OCI-LY1 (cell line): ENCODE measurements at regions not wholly inside any gene's neighbourhood (a gene's known extent, or its start where the extent isn't known, plus 50 kb on each side); places are given as distances from the start of the nearest gene placed in this dataset.

ENCODE experiments used
- H2AFZ ChIP-seq: fragments of 200-600 bp; sonication (generic), shearing (Covaris generic); 2 replicates; pipeline ENCODE4 v1.6.0; 2014; ENCODE audit warnings: antibody characterized with exemption, mild to moderate bottlenecking, low read length
- H3F3A ChIP-seq: fragments of 200-600 bp; sonication (generic), shearing (Covaris generic); 2 replicates; pipeline ENCODE4 v1.6.0; 2014; ENCODE audit warnings: mild to moderate bottlenecking, antibody characterized with exemption, low read length, moderate library complexity; ENCODE audit not compliant: insufficient read depth
- H3K27ac ChIP-seq: fragments of 200-600 bp; sonication (generic); 2 replicates; pipeline ENCODE4 v1.5.1; 2014; ENCODE audit warnings: low read length, mixed run types, mild to moderate bottlenecking, low read depth; ENCODE audit not compliant: poor library complexity, severe bottlenecking
- H3K27me3 ChIP-seq: fragments of 200-600 bp; sonication (generic); 2 replicates; pipeline ENCODE4 v1.6.0; 2014; ENCODE audit warnings: antibody characterized with exemption, mild to moderate bottlenecking, low read length, moderate library complexity; ENCODE audit not compliant: insufficient read depth
- H3K36me3 ChIP-seq: fragments of 200-600 bp; sonication (generic); 2 replicates; pipeline ENCODE4 v1.6.1; 2014; ENCODE audit warnings: mild to moderate bottlenecking, antibody characterized with exemption, low read length, moderate library complexity, mixed read lengths; ENCODE audit not compliant: insufficient read depth
- H3K4me1 ChIP-seq: fragments of 200-600 bp; sonication (generic); 2 replicates; pipeline ENCODE4 v1.5.1; 2014; ENCODE audit warnings: mild to moderate bottlenecking, low read length, moderate library complexity; ENCODE audit not compliant: insufficient read depth, severe bottlenecking
- H3K4me2 ChIP-seq: fragments of 200-600 bp; sonication (generic), shearing (Covaris generic); 2 replicates; pipeline ENCODE4 v1.6.1; 2014; ENCODE audit warnings: low read length
- H3K4me3 ChIP-seq: fragments of 200-600 bp; sonication (generic); 2 replicates; pipeline ENCODE4 v1.5.1; 2014; ENCODE audit warnings: low read length, low read depth, mild to moderate bottlenecking, mixed read lengths; ENCODE audit not compliant: poor library complexity, severe bottlenecking
- H3K79me2 ChIP-seq: fragments of 200-600 bp; shearing (Covaris generic); 2 replicates; pipeline ENCODE4 v1.6.1; 2016; ENCODE audit warnings: mixed run types, low read length, mixed read lengths; ENCODE audit not compliant: insufficient read depth
- H3K9ac ChIP-seq: fragments of 200-600 bp; sonication (generic), shearing (Covaris generic); 2 replicates; pipeline ENCODE4 v1.6.1; 2014; ENCODE audit warnings: mild to moderate bottlenecking, low read length, mixed read lengths
- H3K9me2 ChIP-seq: fragments of 200-600 bp; sonication (generic), shearing (Covaris generic); 2 replicates; pipeline ENCODE4 v1.6.1; 2014; ENCODE audit warnings: low read depth, mild to moderate bottlenecking, low read length, mixed read lengths
- H3K9me3 ChIP-seq: fragments of 200-600 bp; shearing (Covaris generic); 2 replicates; pipeline ENCODE4 v1.6.1; 2014; ENCODE audit warnings: low read length, mixed read lengths
- H4K20me1 ChIP-seq: fragments of 200-600 bp; sonication (generic), shearing (Covaris generic); 2 replicates; pipeline ENCODE4 v1.6.0; 2016; ENCODE audit warnings: mild to moderate bottlenecking, low read length; ENCODE audit not compliant: insufficient read depth
- EZH2 ChIP-seq: fragments of 200-600 bp; sonication (generic), shearing (Covaris generic); IDR thresholded peaks from 2 replicates; pipeline ENCODE4 v1.8.0; 2017; ENCODE audit warnings: borderline replicate concordance, mixed run types, mild to moderate bottlenecking, antibody characterized with exemption, low read length, moderate library complexity, mixed read lengths
- TF ChIP-seq, protein P1 (sequence below): fragments of 200-600 bp; sonication (generic), shearing (Covaris generic); IDR thresholded peaks from 2 replicates; pipeline ENCODE4 v1.5.1; 2017; ENCODE audit warnings: mild to moderate bottlenecking, antibody characterized with exemption, low read length, moderate library complexity, mixed read lengths

- no peaks in the 10 kb centered on the region for H4K20me1 ChIP-seq
- no peak for TF ChIP-seq EZH2
- TF ChIP-seq, protein P1, sequence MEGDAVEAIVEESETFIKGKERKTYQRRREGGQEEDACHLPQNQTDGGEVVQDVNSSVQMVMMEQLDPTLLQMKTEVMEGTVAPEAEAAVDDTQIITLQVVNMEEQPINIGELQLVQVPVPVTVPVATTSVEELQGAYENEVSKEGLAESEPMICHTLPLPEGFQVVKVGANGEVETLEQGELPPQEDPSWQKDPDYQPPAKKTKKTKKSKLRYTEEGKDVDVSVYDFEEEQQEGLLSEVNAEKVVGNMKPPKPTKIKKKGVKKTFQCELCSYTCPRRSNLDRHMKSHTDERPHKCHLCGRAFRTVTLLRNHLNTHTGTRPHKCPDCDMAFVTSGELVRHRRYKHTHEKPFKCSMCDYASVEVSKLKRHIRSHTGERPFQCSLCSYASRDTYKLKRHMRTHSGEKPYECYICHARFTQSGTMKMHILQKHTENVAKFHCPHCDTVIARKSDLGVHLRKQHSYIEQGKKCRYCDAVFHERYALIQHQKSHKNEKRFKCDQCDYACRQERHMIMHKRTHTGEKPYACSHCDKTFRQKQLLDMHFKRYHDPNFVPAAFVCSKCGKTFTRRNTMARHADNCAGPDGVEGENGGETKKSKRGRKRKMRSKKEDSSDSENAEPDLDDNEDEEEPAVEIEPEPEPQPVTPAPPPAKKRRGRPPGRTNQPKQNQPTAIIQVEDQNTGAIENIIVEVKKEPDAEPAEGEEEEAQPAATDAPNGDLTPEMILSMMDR, result peak; percentile 84
- no peaks in the 10 kb centered on the region for H3K36me3 ChIP-seq
- no peak overlapping the region for H3K4me3 ChIP-seq
- no peaks in the 10 kb centered on the region for H3K27me3 ChIP-seq
- no peak overlapping the region for H3K4me2 ChIP-seq
- H3K9me2 ChIP-seq, result no peaks in the 10 kb centered on the region
- peak overlapping the region; percentile 20 for H3K27ac ChIP-seq
- H3F3A ChIP-seq, result no peaks in the 10 kb centered on the region
- H3K4me1 ChIP-seq, result peaks cover 30% of the 10 kb centered on the region
- no peaks in the 10 kb centered on the region for H3K9me3 ChIP-seq
- no peaks in the 10 kb centered on the region for H3K79me2 ChIP-seq
- no peak overlapping the region for H3K9ac ChIP-seq
- H2AFZ ChIP-seq, result no peak overlapping the region
These were observed 77.9 kb upstream of the RALY start for GRCh38 chr20:33915726-33916331.

DNA sequence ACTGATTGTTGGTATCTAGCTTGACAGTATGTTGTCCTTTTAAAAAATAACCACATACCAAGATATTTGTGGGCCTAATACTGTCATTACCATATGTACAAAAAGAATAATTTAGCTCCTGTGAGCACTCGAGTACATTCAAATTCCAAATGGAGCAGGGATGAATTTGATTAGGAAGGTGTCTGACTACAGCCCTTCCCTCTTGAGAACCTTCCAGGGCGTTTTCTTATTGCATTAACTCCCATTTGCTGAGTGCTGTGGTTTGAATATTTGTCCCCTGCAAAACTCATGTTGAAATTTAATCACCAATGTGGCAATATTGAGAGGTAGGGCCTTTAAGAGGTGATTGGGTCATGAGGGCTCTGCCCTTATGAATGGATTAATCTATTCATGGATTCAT lies 76.9 kb upstream of the RALY start:
- no peaks in the 10 kb centered on the region for H3K9me2 ChIP-seq
- H3K4me1 ChIP-seq, result peaks cover 27% of the 10 kb centered on the region
- H4K20me1 ChIP-seq, result no peaks in the 10 kb centered on the region
- H2AFZ ChIP-seq, result no peak overlapping the region; the same call in 1 of the 2 replicates
- no peak overlapping the region for H3K4me2 ChIP-seq
- no peaks in the 10 kb centered on the region for H3K9me3 ChIP-seq
- H3K27me3 ChIP-seq, result no peaks in the 10 kb centered on the region
- no peaks in the 10 kb centered on the region for H3K36me3 ChIP-seq
- no peak for TF ChIP-seq EZH2
- TF ChIP-seq, protein P1, result no peak
- H3F3A ChIP-seq, result no peaks in the 10 kb centered on the region
- no peak overlapping the region for H3K4me3 ChIP-seq
- no peak overlapping the region for H3K27ac ChIP-seq
- no peak overlapping the region for H3K9ac ChIP-seq
- H3K79me2 ChIP-seq, result no peaks in the 10 kb centered on the region

GRCh38 chr20:33917831-33918525 lies 75.7 kb upstream of the RALY start:
- TF ChIP-seq, protein P1, result no peak
- TF ChIP-seq EZH2, result no peak
- Histone ChIP-seq H4K20me1 (no peaks in the 10 kb centered on the region), H2AFZ (no peak overlapping the region), H3K27me3 (no peaks in the 10 kb centered on the region), H3K4me2 (peak overlapping the region; percentile 4; the same call in 1 of the 2 replicates), H3K4me3 (no peak overlapping the region), H3K27ac (no peak overlapping the region), H3K4me1 (peaks cover 27% of the 10 kb centered on the region), H3K9me3 (no peaks in the 10 kb centered on the region), H3F3A (no peaks in the 10 kb centered on the region), H3K36me3 (no peaks in the 10 kb centered on the region), H3K9me2 (no peaks in the 10 kb centered on the region), H3K9ac (no peak overlapping the region), H3K79me2 (no peaks in the 10 kb centered on the region)
